GM23338 (cell line): ENCODE measurements at regions not wholly inside any gene's neighbourhood (a gene's known extent, or its start where the extent isn't known, plus 50 kb on each side); places are given as distances from the start of the nearest gene placed in this dataset.

Experiments used
- ATAC-seq: fragments of 200-7000 bp; cut with Tn5 transposase; 3 replicates; pipeline ENCODE4 v1.9.1; 2020
- DNase-seq: peaks from one replicate; pipeline ENCODE4 v3.0.0-alpha.2; 2015; ENCODE audit warnings: low spot score
- H2AFZ ChIP-seq: fragments of 200-600 bp; sonication (generic); 2 replicates; pipeline ENCODE4 v1.8.0; 2016; ENCODE audit warnings: antibody characterized with exemption, mild to moderate bottlenecking, moderate library complexity
- H3F3A ChIP-seq: fragments of 200-600 bp; sonication (generic); replicated peaks from 2 replicates; pipeline ENCODE4 v1.8.0; 2017; ENCODE audit warnings: antibody characterized with exemption, mixed run types, low read depth
- H3K27ac ChIP-seq: fragments of 200-600 bp; sonication (generic); 2 replicates; pipeline ENCODE4 v1.6.1; 2016; ENCODE audit warnings: low read depth
- H3K27me3 ChIP-seq: fragments of 200-600 bp; sonication (generic); 2 replicates; pipeline ENCODE4 v1.8.0; 2016; ENCODE audit warnings: mild to moderate bottlenecking, mixed run types, moderate library complexity; ENCODE audit not compliant: insufficient read depth
- H3K36me3 ChIP-seq: fragments of 200-600 bp; sonication (generic); 2 replicates; pipeline ENCODE4 v1.8.0; 2016; ENCODE audit warnings: mild to moderate bottlenecking; ENCODE audit not compliant: insufficient read depth
- H3K4me1 ChIP-seq: fragments of 200-600 bp; sonication (generic); 2 replicates; pipeline ENCODE4 v1.8.0; 2016; ENCODE audit warnings: mild to moderate bottlenecking, moderate library complexity; ENCODE audit not compliant: insufficient read depth
- H3K4me2 ChIP-seq: fragments of 200-600 bp; sonication (generic); 2 replicates; pipeline ENCODE4 v1.7.1; 2017; ENCODE audit warnings: mixed run types
- H3K4me3 ChIP-seq: fragments of 200-600 bp; sonication (generic); 2 replicates; pipeline ENCODE4 v1.6.1; 2016; ENCODE audit warnings: mixed run types
- H3K79me2 ChIP-seq: fragments of 200-600 bp; sonication (generic); replicated peaks from 2 replicates; pipeline ENCODE4 v1.8.0; 2017; ENCODE audit warnings: mild to moderate bottlenecking; ENCODE audit not compliant: insufficient read depth
- H3K9me2 ChIP-seq: fragments of 200-600 bp; sonication (generic); 2 replicates; pipeline ENCODE4 v1.8.0; 2017; ENCODE audit not compliant: insufficient read depth
- H4K20me1 ChIP-seq: fragments of 200-600 bp; sonication (generic); replicated peaks from 2 replicates; pipeline ENCODE4 v1.8.0; 2017; ENCODE audit warnings: mild to moderate bottlenecking; ENCODE audit not compliant: insufficient read depth
- H3K27ac Mint-ChIP-seq: 2 replicates; pipeline ENCODE4 v1.8.0; 2020; ENCODE audit warnings: inconsistent platforms, mild to moderate bottlenecking, moderate library complexity, mixed read lengths
- H3K27me3 Mint-ChIP-seq: 3 replicates; pipeline ENCODE4 v1.8.0; 2022; ENCODE audit warnings: low read depth, mild to moderate bottlenecking, moderate library complexity, mixed read lengths, inconsistent platforms; ENCODE audit not compliant: insufficient read depth, poor library complexity
- H3K36me3 Mint-ChIP-seq: 3 replicates; pipeline ENCODE4 v1.8.0; 2021; ENCODE audit warnings: low read depth, mild to moderate bottlenecking, inconsistent platforms, moderate library complexity, mixed read lengths
- H3K4me1 Mint-ChIP-seq: 3 replicates; pipeline ENCODE4 v1.8.0; 2020; ENCODE audit warnings: mild to moderate bottlenecking, inconsistent platforms, mixed read lengths
- H3K4me3 Mint-ChIP-seq: 3 replicates; pipeline ENCODE4 v1.8.0; 2021; ENCODE audit warnings: moderate library complexity, mild to moderate bottlenecking, inconsistent platforms, mixed read lengths
- H3K9me3 Mint-ChIP-seq: 3 replicates; pipeline ENCODE4 v1.8.0; 2020; ENCODE audit warnings: moderate library complexity, mild to moderate bottlenecking, inconsistent platforms, mixed read lengths
- CREB1 ChIP-seq: fragments of 250-450 bp; sonication (Bioruptor Pico); IDR thresholded peaks from 2 replicates; pipeline ENCODE4 v1.5.0; 2020; ENCODE audit warnings: low read depth, mild to moderate bottlenecking, moderate library complexity
- CTCF ChIP-seq, 2 experiments: fragments of 200-600 bp in 1 of 2; sonication (generic) in 1 of 2; conservative IDR thresholded peaks; 2 replicates each; pipeline versions ENCODE4 v1.5.1 to v1.6.1; 2016 to 2017; ENCODE audit warnings: antibody characterized with exemption in 2 of 2, low read depth in 2 of 2, mild to moderate bottlenecking in 2 of 2, moderate library complexity in 1 of 2
- ETS1 ChIP-seq: IDR thresholded peaks from 2 replicates; pipeline ENCODE4 v1.6.1; 2016; ENCODE audit warnings: antibody characterized with exemption
- EZH2 ChIP-seq: fragments of 200-600 bp; sonication (generic); IDR thresholded peaks from one replicate; pipeline ENCODE4 v1.8.0; 2017; ENCODE audit warnings: antibody characterized with exemption, mild to moderate bottlenecking, low read depth; ENCODE audit not compliant: unreplicated experiment
- EZH2phosphoT487 ChIP-seq: fragments of 200-600 bp; sonication (generic); IDR thresholded peaks from one replicate; pipeline ENCODE4 v1.8.1; 2018; ENCODE audit warnings: antibody characterized with exemption; ENCODE audit not compliant: unreplicated experiment
- JUNB ChIP-seq: IDR thresholded peaks from one replicate; pipeline ENCODE4 v1.6.1; 2016; ENCODE audit warnings: antibody characterized with exemption; ENCODE audit not compliant: unreplicated experiment
- NANOG ChIP-seq: IDR thresholded peaks from 2 replicates; pipeline ENCODE4 v1.6.1; 2016; ENCODE audit warnings: antibody characterized with exemption, borderline replicate concordance
- POLR2AphosphoS5 ChIP-seq: IDR thresholded peaks from 2 replicates; pipeline ENCODE4 v1.6.1; 2016; ENCODE audit warnings: antibody characterized with exemption, low read depth
- REST ChIP-seq: IDR thresholded peaks from one replicate; pipeline ENCODE4 v1.6.1; 2018; ENCODE audit warnings: antibody characterized with exemption; ENCODE audit not compliant: unreplicated experiment
- STAT1 ChIP-seq: IDR thresholded peaks from one replicate; pipeline ENCODE4 v1.6.1; 2016; ENCODE audit warnings: antibody characterized with exemption; ENCODE audit not compliant: unreplicated experiment
- ZNF114 ChIP-seq: fragments of 250-450 bp; sonication (Bioruptor Pico); IDR thresholded peaks from 2 replicates; pipeline ENCODE4 v1.5.0; 2020; ENCODE audit warnings: mild to moderate bottlenecking, moderate library complexity
- ZNF331 ChIP-seq: fragments of 250-450 bp; sonication (Bioruptor Pico); IDR thresholded peaks from 2 replicates; pipeline ENCODE4 v1.5.0; 2020; ENCODE audit warnings: low read depth, mild to moderate bottlenecking, moderate library complexity
- ZNF462 ChIP-seq: fragments of 250-450 bp; sonication (Bioruptor Pico); IDR thresholded peaks from 2 replicates; pipeline ENCODE4 v1.5.0; 2020; ENCODE audit warnings: mild to moderate bottlenecking, moderate library complexity

GRCh38 chr20:57059055-57059596 is 207.3 kb downstream of the BMP7 start:
- H3K27ac ChIP-seq: no peak overlapping the region
- Mint-ChIP-seq H3K27me3 (no peaks in the 10 kb centered on the region), H3K36me3 (no peaks in the 10 kb centered on the region), H3K9me3 (no peaks in the 10 kb centered on the region), H3K4me3 (no peak overlapping the region), H3K27ac (no peak overlapping the region), H3K4me1 (no peaks in the 10 kb centered on the region; the same call in 2 of the 3 replicates)
- no peak for DNase-seq
- no peaks in the 10 kb centered on the region for H3K9me2 ChIP-seq
- no peaks in the 10 kb centered on the region for H3K27me3 ChIP-seq
- H3K36me3 ChIP-seq: no peaks in the 10 kb centered on the region
- TF ChIP-seq CTCF (conservative IDR thresholded peaks at IDR 0.05; ENCODE audit: low read depth in 2 of 2) (no peak), POLR2AphosphoS5 (no peak), JUNB (no peak), STAT1 (no peak), EZH2 (no peak), ZNF462 (no peak), ETS1 (no peak), ZNF331 (CRISPR knock-in tag) (no peak), ZNF114 (CRISPR knock-in tag) (no peak), CREB1 (CRISPR knock-in tag) (no peak), REST (no peak), NANOG (no peak), EZH2phosphoT487 (no peak)
- no peak overlapping the region for H3K4me2 ChIP-seq
- ATAC-seq: no peak
- H3K79me2 ChIP-seq: no peaks in the 10 kb centered on the region
- no peak overlapping the region for H3K4me3 ChIP-seq
- H2AFZ ChIP-seq: no peak overlapping the region
- no peaks in the 10 kb centered on the region for H3F3A ChIP-seq
- H4K20me1 ChIP-seq: no peaks in the 10 kb centered on the region
- H3K4me1 ChIP-seq: no peaks in the 10 kb centered on the region; the same call in 1 of the 2 replicates
